Transverse colon (tissue), 4 donors: ENCODE measurements at regions not wholly inside any gene's neighbourhood (a gene's known extent, or its start where the extent isn't known, plus 50 kb on each side); places are given as distances from the start of the nearest gene placed in this dataset.

Experiments used
- EP300 ChIP-seq: sonication (generic); formaldehyde crosslinking; IDR thresholded peaks from one replicate; pipeline ENCODE4 v1.6.1; 2017; ENCODE audit warnings: antibody characterized with exemption, low read depth
- POLR2A ChIP-seq: fragments of 450-650 bp; IDR thresholded peaks from one replicate; pipeline ENCODE4 v1.6.1; 2016; ENCODE audit warnings: antibody characterized with exemption, mild to moderate bottlenecking, moderate library complexity
- POLR2AphosphoS5 ChIP-seq, 3 donors: sonication (generic); formaldehyde crosslinking; IDR thresholded peaks; one replicate each; pipeline ENCODE4 v1.6.1; 2016; ENCODE audit warnings: antibody characterized with exemption in 3 of 3
- TF ChIP-seq, protein P1 (sequence below), 5 experiments: fragments of 200-600 bp in 3 of 5; fragments of 450-650 bp in 2 of 5; sonication (generic) in 3 of 5; IDR thresholded peaks; 1 replicate in 2 of 5; 2 replicates in 3 of 5; pipeline ENCODE4 v1.5.1; 2016 to 2017; ENCODE audit warnings: antibody characterized with exemption in 5 of 5, inconsistent platforms in 3 of 5, mild to moderate bottlenecking in 2 of 5, moderate library complexity in 1 of 5

DNA sequence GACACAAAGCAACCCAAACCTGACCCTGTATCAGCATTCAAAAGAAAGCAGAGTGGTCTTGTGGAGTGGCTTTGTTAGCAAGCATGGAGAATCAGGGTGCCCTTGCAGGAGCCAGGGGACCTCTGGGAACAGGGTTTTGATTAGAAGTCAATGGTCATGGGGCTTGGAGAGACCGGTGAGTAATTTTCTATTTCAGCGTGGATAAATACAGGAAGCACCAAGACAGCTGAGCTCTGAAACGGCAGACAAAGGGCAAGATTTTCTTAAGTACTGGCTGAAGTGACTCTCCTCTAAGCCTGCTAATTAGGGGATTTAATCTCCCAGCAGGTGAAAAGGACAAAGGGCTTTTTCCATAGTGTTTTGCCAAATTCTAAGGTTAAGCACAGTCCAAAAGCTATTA lies 78.0 kb upstream of the GAREM1 start:
- TF ChIP-seq EP300 = no peak
- TF ChIP-seq, protein P1, sequence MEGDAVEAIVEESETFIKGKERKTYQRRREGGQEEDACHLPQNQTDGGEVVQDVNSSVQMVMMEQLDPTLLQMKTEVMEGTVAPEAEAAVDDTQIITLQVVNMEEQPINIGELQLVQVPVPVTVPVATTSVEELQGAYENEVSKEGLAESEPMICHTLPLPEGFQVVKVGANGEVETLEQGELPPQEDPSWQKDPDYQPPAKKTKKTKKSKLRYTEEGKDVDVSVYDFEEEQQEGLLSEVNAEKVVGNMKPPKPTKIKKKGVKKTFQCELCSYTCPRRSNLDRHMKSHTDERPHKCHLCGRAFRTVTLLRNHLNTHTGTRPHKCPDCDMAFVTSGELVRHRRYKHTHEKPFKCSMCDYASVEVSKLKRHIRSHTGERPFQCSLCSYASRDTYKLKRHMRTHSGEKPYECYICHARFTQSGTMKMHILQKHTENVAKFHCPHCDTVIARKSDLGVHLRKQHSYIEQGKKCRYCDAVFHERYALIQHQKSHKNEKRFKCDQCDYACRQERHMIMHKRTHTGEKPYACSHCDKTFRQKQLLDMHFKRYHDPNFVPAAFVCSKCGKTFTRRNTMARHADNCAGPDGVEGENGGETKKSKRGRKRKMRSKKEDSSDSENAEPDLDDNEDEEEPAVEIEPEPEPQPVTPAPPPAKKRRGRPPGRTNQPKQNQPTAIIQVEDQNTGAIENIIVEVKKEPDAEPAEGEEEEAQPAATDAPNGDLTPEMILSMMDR (IDR thresholded peaks at IDR 0.05) = no peak
- TF ChIP-seq POLR2A = no peak
- no peak for TF ChIP-seq POLR2AphosphoS5 (IDR thresholded peaks at IDR 0.05)
